Astrocyte (in vitro differentiated cells and primary cell): ENCODE measurements at regions not wholly inside any gene's neighbourhood (a gene's known extent, or its start where the extent isn't known, plus 50 kb on each side); places are given as distances from the start of the nearest gene placed in this dataset.
"Not testable (repeated sequence)": the region's sequence is repeated elsewhere in the genome, so short reads cannot be mapped to it uniquely, and the experiment has no call there.

Experiments used
- DNase-seq: peaks from one replicate; pipeline ENCODE4 v3.0.0-alpha.2; 2010; ENCODE audit warnings: low read depth
- FAIRE-seq: peaks from 2 replicates; lab custom pipeline; 2011; peaks lifted over from hg19 to GRCh38; lab: Jason Lieb, UNC
- H2AFZ ChIP-seq: 2 replicates; pipeline ENCODE4 v1.6.0; 2012; ENCODE audit warnings: low read depth, low read length, inconsistent platforms
- H3K27ac ChIP-seq: 2 replicates; pipeline ENCODE4 v1.5.1; 2011; ENCODE audit warnings: low read depth, low read length, inconsistent platforms
- H3K27me3 ChIP-seq: 2 replicates; pipeline ENCODE4 v1.6.0; 2011; ENCODE audit warnings: low read length, inconsistent platforms; ENCODE audit not compliant: insufficient read depth
- H3K36me3 ChIP-seq: 2 replicates; pipeline ENCODE4 v1.5.1; 2011; ENCODE audit warnings: low read length, inconsistent platforms; ENCODE audit not compliant: insufficient read depth
- H3K4me1 ChIP-seq: 2 replicates; pipeline ENCODE4 v1.5.1; 2011; ENCODE audit warnings: low read length, inconsistent platforms; ENCODE audit not compliant: insufficient read depth
- H3K4me2 ChIP-seq: 2 replicates; pipeline ENCODE4 v1.6.0; 2012; ENCODE audit warnings: low read length, inconsistent platforms
- H3K4me3 ChIP-seq: 2 replicates; pipeline ENCODE4 v1.5.1; 2011; ENCODE audit warnings: low read depth, mild to moderate bottlenecking, low read length, inconsistent platforms; ENCODE audit not compliant: insufficient read depth
- H3K79me2 ChIP-seq: 2 replicates; pipeline ENCODE4 v1.6.0; 2012; ENCODE audit warnings: mild to moderate bottlenecking, low read length, inconsistent platforms; ENCODE audit not compliant: insufficient read depth
- H3K9ac ChIP-seq: 2 replicates; pipeline ENCODE4 v1.6.0; 2012; ENCODE audit warnings: mild to moderate bottlenecking, low read length, inconsistent platforms
- H3K9me3 ChIP-seq: 2 replicates; pipeline ENCODE4 v1.5.1; 2012; ENCODE audit warnings: low read depth, mild to moderate bottlenecking, low read length, inconsistent platforms; ENCODE audit not compliant: insufficient read depth
- H4K20me1 ChIP-seq: 2 replicates; pipeline ENCODE4 v1.6.0; 2012; ENCODE audit warnings: low read length, inconsistent platforms; ENCODE audit not compliant: insufficient read depth
- H3K27ac Mint-ChIP-seq: one replicate; pipeline ENCODE4 v1.8.0; 2021; ENCODE audit warnings: mild to moderate bottlenecking, mixed read lengths; ENCODE audit not compliant: unreplicated experiment
- H3K27me3 Mint-ChIP-seq: one replicate; pipeline ENCODE4 v1.8.0; 2021; ENCODE audit warnings: low read depth, mixed read lengths; ENCODE audit not compliant: unreplicated experiment
- H3K36me3 Mint-ChIP-seq: one replicate; pipeline ENCODE4 v1.8.0; 2021; ENCODE audit warnings: low read depth, mixed read lengths; ENCODE audit not compliant: unreplicated experiment
- H3K4me1 Mint-ChIP-seq: one replicate; pipeline ENCODE4 v1.8.0; 2021; ENCODE audit warnings: low read depth, mixed read lengths; ENCODE audit not compliant: unreplicated experiment
- H3K4me3 Mint-ChIP-seq: one replicate; pipeline ENCODE4 v1.8.0; 2021; ENCODE audit warnings: mild to moderate bottlenecking, moderate library complexity, mixed read lengths; ENCODE audit not compliant: unreplicated experiment
- H3K9me3 Mint-ChIP-seq: one replicate; pipeline ENCODE4 v1.8.0; 2021; ENCODE audit warnings: mild to moderate bottlenecking, mixed read lengths; ENCODE audit not compliant: unreplicated experiment
- EZH2 ChIP-seq: IDR thresholded peaks from 2 replicates; pipeline ENCODE4 v1.6.1; 2012; ENCODE audit warnings: mild to moderate bottlenecking, low read length, inconsistent platforms; ENCODE audit not compliant: insufficient read depth
- TF ChIP-seq, protein P1 (sequence below): IDR thresholded peaks from 2 replicates; pipeline ENCODE4 v1.5.1; 2011; ENCODE audit warnings: low read depth, mild to moderate bottlenecking, inconsistent platforms, low read length, moderate library complexity; ENCODE audit not compliant: insufficient read depth

- Mint-ChIP-seq H3K4me1 (peaks cover 22% of the 10 kb centered on the region), H3K36me3 (no peaks in the 10 kb centered on the region), H3K4me3 (no peak overlapping the region), H3K27ac (no peak overlapping the region), H3K9me3 (peaks cover 2% of the 10 kb centered on the region), H3K27me3 (no peaks in the 10 kb centered on the region)
- Histone ChIP-seq H3K9ac (no peak overlapping the region), H2AFZ (no peak overlapping the region), H4K20me1 (peaks cover 6% of the 10 kb centered on the region), H3K36me3 (no peaks in the 10 kb centered on the region), H3K79me2 (no peaks in the 10 kb centered on the region), H3K27ac (no peak overlapping the region), H3K4me2 (no peak overlapping the region), H3K4me3 (no peak overlapping the region), H3K9me3 (no peaks in the 10 kb centered on the region), H3K4me1 (no peaks in the 10 kb centered on the region), H3K27me3 (no peaks in the 10 kb centered on the region)
- DNase-seq (peak; percentile 38), FAIRE-seq (peak; percentile 37)
- TF ChIP-seq EZH2 = no peak
- TF ChIP-seq, protein P1, sequence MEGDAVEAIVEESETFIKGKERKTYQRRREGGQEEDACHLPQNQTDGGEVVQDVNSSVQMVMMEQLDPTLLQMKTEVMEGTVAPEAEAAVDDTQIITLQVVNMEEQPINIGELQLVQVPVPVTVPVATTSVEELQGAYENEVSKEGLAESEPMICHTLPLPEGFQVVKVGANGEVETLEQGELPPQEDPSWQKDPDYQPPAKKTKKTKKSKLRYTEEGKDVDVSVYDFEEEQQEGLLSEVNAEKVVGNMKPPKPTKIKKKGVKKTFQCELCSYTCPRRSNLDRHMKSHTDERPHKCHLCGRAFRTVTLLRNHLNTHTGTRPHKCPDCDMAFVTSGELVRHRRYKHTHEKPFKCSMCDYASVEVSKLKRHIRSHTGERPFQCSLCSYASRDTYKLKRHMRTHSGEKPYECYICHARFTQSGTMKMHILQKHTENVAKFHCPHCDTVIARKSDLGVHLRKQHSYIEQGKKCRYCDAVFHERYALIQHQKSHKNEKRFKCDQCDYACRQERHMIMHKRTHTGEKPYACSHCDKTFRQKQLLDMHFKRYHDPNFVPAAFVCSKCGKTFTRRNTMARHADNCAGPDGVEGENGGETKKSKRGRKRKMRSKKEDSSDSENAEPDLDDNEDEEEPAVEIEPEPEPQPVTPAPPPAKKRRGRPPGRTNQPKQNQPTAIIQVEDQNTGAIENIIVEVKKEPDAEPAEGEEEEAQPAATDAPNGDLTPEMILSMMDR = no peak
Measured at GRCh38 chr7:131039355-131039762, 288.3 kb upstream of the MKLN1 start.

DNA sequence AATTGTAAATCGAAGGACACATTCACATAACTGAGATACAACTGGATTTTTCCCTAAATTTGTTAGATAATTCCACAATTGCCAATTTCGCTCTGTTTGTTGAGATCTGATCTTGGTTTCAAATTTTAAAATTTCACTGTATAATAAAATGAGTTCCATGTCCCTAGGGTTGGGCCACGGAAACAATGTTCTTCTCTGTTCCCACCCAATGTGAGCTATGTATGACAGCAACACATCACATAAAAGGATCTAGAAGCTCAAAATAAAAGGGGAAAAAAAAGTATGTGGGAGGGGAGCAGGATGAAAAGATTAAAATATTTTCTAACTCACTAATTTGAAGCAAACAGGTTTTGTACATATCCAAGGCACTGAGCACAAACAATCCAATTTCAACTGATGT is 287.8 kb upstream of the MKLN1 start:
- Histone ChIP-seq H2AFZ (no peak overlapping the region), H3K36me3 (no peaks in the 10 kb centered on the region), H3K27me3 (no peaks in the 10 kb centered on the region), H4K20me1 (peaks cover 6% of the 10 kb centered on the region), H3K4me3 (no peak overlapping the region), H3K9me3 (no peaks in the 10 kb centered on the region), H3K27ac (no peak overlapping the region), H3K79me2 (no peaks in the 10 kb centered on the region), H3K9ac (no peak overlapping the region), H3K4me2 (no peak overlapping the region), H3K4me1 (no peaks in the 10 kb centered on the region)
- peak overlapping the region; percentile 35 for H3K27ac Mint-ChIP-seq
- DNase-seq (no peak), FAIRE-seq (no peak)
- H3K4me1 Mint-ChIP-seq = peaks cover 22% of the 10 kb centered on the region
- H3K27me3 Mint-ChIP-seq = no peaks in the 10 kb centered on the region
- H3K9me3 Mint-ChIP-seq = peaks cover 2% of the 10 kb centered on the region
- H3K36me3 Mint-ChIP-seq = no peaks in the 10 kb centered on the region
- TF ChIP-seq EZH2 = no peak
- H3K4me3 Mint-ChIP-seq = no peak overlapping the region

- peak; percentile 38 for DNase-seq
- Mint-ChIP-seq H3K27ac (peak overlapping the region; percentile 11), H3K36me3 (peaks cover 3% of the 10 kb centered on the region), H3K27me3 (no peaks in the 10 kb centered on the region), H3K9me3 (peaks cover 5% of the 10 kb centered on the region), H3K4me3 (no peak overlapping the region), H3K4me1 (peaks cover 22% of the 10 kb centered on the region)
- Histone ChIP-seq H3K27me3 (no peaks in the 10 kb centered on the region), H3K27ac (no peak overlapping the region), H3K36me3 (no peaks in the 10 kb centered on the region), H3K4me1 (no peaks in the 10 kb centered on the region), H3K4me2 (peak overlapping the region; percentile 49), H3K9ac (peak overlapping the region; percentile 39), H4K20me1 (peaks cover 6% of the 10 kb centered on the region), H3K79me2 (no peaks in the 10 kb centered on the region), H2AFZ (no peak overlapping the region), H3K9me3 (no peaks in the 10 kb centered on the region), H3K4me3 (no peak overlapping the region)
- FAIRE-seq = peak; percentile 73
- TF ChIP-seq, protein P1 = peak; percentile 98
- no peak for TF ChIP-seq EZH2
Measured at GRCh38 chr7:131040467-131040932, 287.2 kb upstream of the MKLN1 start.

DNA sequence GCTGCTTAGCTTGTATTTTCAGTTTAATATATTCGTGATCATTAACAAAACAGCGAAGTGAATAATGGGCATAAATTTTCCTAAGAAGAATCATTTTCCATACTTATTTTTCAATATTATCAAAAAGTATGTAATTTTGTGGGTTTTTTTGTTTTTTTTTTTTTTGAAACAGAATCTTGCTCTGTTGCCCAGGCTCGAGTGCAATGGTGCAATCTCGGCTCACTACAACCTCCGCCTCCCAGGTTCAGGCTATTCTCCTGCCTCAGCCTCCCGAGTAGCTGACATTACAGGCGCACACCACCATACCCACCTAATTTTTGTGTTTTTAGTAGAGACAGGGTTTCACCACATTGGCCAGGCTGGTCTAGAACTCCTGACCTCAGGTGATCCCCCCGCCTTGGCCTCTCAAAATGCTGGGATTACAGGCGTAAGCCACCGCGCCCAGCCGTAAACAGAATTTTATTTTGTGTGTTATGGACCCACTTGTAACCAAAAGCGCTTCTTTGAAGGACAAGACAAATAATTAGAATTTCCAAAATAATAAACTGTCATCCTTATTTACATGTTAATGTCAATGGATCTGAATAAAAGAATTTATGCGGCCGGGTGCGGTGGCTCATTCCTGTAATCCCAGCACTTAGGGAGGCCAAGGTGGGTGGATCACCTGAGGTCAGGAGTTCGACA is 286.5 kb upstream of the MKLN1 start:
- H3K79me2 ChIP-seq, H3K27ac Mint-ChIP-seq, H3K9me3 ChIP-seq, H3K27me3 Mint-ChIP-seq, FAIRE-seq, H3K4me2 ChIP-seq, H3K9me3 Mint-ChIP-seq, H3K36me3 ChIP-seq, H4K20me1 ChIP-seq, H3K4me1 ChIP-seq, DNase-seq, H3K36me3 Mint-ChIP-seq, H3K27me3 ChIP-seq, H2AFZ ChIP-seq, H3K4me3 ChIP-seq, H3K9ac ChIP-seq, H3K4me3 Mint-ChIP-seq, H3K27ac ChIP-seq: not testable (repeated sequence)
- peaks cover 22% of the 10 kb centered on the region for H3K4me1 Mint-ChIP-seq
